HEK293 (cell line): ENCODE measurements at regions not wholly inside any gene's neighbourhood (a gene's known extent, or its start where the extent isn't known, plus 50 kb on each side); places are given as distances from the start of the nearest gene placed in this dataset.

Experiments
- CTCF ChIA-PET: fragments of 350-600 bp; formaldehyde crosslinking; extraction: SDS; loops from one replicate; lab custom pipeline; 2021; ENCODE audit warnings: antibody characterized with exemption; lab: Yijun Ruan, JAX
- POLR2A ChIA-PET: fragments of 300-600 bp; formaldehyde crosslinking; extraction: SDS; loops from one replicate; lab custom pipeline; 2020; ENCODE audit warnings: antibody characterized with exemption, inconsistent platforms; lab: Yijun Ruan, JAX
- H3K27ac ChIP-seq: fragments of 200-500 bp; sonication (Bioruptor generic); 2 replicates; pipeline ENCODE4 v1.5.1; 2014; ENCODE audit warnings: low read depth, low read length, control low read depth, inconsistent platforms; ENCODE audit errors: extremely low read depth
- H3K36me3 ChIP-seq, 2 experiments: fragments of 200-500 bp in 1 of 2; sonication (Bioruptor generic) in 1 of 2; 1 replicate in 1 of 2; 2 replicates in 1 of 2; pipeline ENCODE4 v1.5.1; 2014 to 2017; ENCODE audit warnings: inconsistent platforms in 2 of 2, low read length in 2 of 2; ENCODE audit not compliant: control insufficient read depth in 2 of 2, insufficient read depth in 1 of 2
- H3K4me1 ChIP-seq: fragments of 200-500 bp; sonication (Bioruptor generic); 2 replicates; pipeline ENCODE4 v1.5.1; 2014; ENCODE audit warnings: mild to moderate bottlenecking, low read length, inconsistent platforms; ENCODE audit not compliant: control insufficient read depth, insufficient read depth
- H3K4me3 ChIP-seq: 2 replicates; pipeline ENCODE4 v1.5.1; 2011; ENCODE audit warnings: low read depth, mild to moderate bottlenecking, control low read depth, low read length, moderate library complexity
- H3K9me3 ChIP-seq: fragments of 200-500 bp; sonication (Bioruptor generic); 2 replicates; pipeline ENCODE4 v1.5.1; 2014; ENCODE audit warnings: low read depth, low read length, inconsistent platforms; ENCODE audit not compliant: control insufficient read depth, insufficient read depth
- EGR2 ChIP-seq: fragments of 450-650 bp; formaldehyde crosslinking; IDR thresholded peaks from 2 replicates; pipeline ENCODE4 v1.5.1; 2016; ENCODE audit warnings: low read depth, missing biosample characterization, missing genetic modification characterization
- GLI2 ChIP-seq: fragments of 450-650 bp; formaldehyde crosslinking; IDR thresholded peaks from 2 replicates; pipeline ENCODE4; 2017; ENCODE audit warnings: missing biosample characterization, missing genetic modification characterization, low read depth, borderline replicate concordance
- MYNN ChIP-seq: fragments of 450-650 bp; formaldehyde crosslinking; IDR thresholded peaks from 2 replicates; pipeline ENCODE4 v1.5.1; 2016; ENCODE audit warnings: missing biosample characterization, missing genetic modification characterization, borderline replicate concordance
- OSR2 ChIP-seq: fragments of 450-650 bp; formaldehyde crosslinking; IDR thresholded peaks from 2 replicates; pipeline ENCODE4 v1.5.1; 2016; ENCODE audit warnings: missing biosample characterization, missing genetic modification characterization
- REST ChIP-seq: fragments of 450-650 bp; formaldehyde crosslinking; IDR thresholded peaks from 2 replicates; pipeline ENCODE4 v1.5.1; 2016; ENCODE audit warnings: missing biosample characterization, missing genetic modification characterization
- YY1 ChIP-seq: fragments of 450-650 bp; formaldehyde crosslinking; IDR thresholded peaks from 2 replicates; pipeline ENCODE4 v1.5.1; 2018; ENCODE audit warnings: missing biosample characterization, missing genetic modification characterization
- ZBTB7A ChIP-seq: fragments of 450-650 bp; formaldehyde crosslinking; IDR thresholded peaks from 2 replicates; pipeline ENCODE4 v1.5.1; 2016; ENCODE audit warnings: low read depth, missing biosample characterization, missing genetic modification characterization
- ZFP37 ChIP-seq: fragments of 450-650 bp; formaldehyde crosslinking; IDR thresholded peaks from 2 replicates; pipeline ENCODE4 v1.5.1; 2016; ENCODE audit warnings: missing biosample characterization, missing genetic modification characterization
- ZFP69B ChIP-seq: fragments of 450-650 bp; formaldehyde crosslinking; IDR thresholded peaks from 2 replicates; pipeline ENCODE4 v1.5.1; 2016; ENCODE audit warnings: missing biosample characterization, missing genetic modification characterization
- ZNF214 ChIP-seq: fragments of 450-650 bp; formaldehyde crosslinking; IDR thresholded peaks from 2 replicates; pipeline ENCODE4 v1.5.1; 2017; ENCODE audit warnings: missing biosample characterization, mild to moderate bottlenecking, missing genetic modification characterization, borderline replicate concordance
- ZNF280D ChIP-seq: fragments of 450-650 bp; formaldehyde crosslinking; IDR thresholded peaks from 2 replicates; pipeline ENCODE4 v1.5.1; 2016; ENCODE audit warnings: missing biosample characterization, missing genetic modification characterization
- ZNF354C ChIP-seq: fragments of 450-650 bp; formaldehyde crosslinking; IDR thresholded peaks from 2 replicates; pipeline ENCODE4 v1.5.1; 2016; ENCODE audit warnings: missing biosample characterization, missing genetic modification characterization, low read depth, borderline replicate concordance
- ZNF37A ChIP-seq: fragments of 450-650 bp; IDR thresholded peaks from 2 replicates; pipeline ENCODE4 v1.5.1; 2018; ENCODE audit warnings: missing biosample characterization, missing genetic modification characterization
- ZNF394 ChIP-seq: fragments of 450-650 bp; formaldehyde crosslinking; IDR thresholded peaks from 2 replicates; pipeline ENCODE4 v1.5.1; 2016; ENCODE audit warnings: missing biosample characterization, missing genetic modification characterization, mild to moderate bottlenecking, moderate library complexity, borderline replicate concordance
- ZNF404 ChIP-seq: fragments of 450-650 bp; formaldehyde crosslinking; IDR thresholded peaks from 2 replicates; pipeline ENCODE4 v1.5.1; 2017; ENCODE audit warnings: missing biosample characterization, missing genetic modification characterization
- ZNF416 ChIP-seq: fragments of 450-650 bp; formaldehyde crosslinking; IDR thresholded peaks from 2 replicates; pipeline ENCODE4 v1.5.1; 2016; ENCODE audit warnings: missing biosample characterization, missing genetic modification characterization
- ZNF449 ChIP-seq: fragments of 450-650 bp; formaldehyde crosslinking; IDR thresholded peaks from 2 replicates; pipeline ENCODE4 v1.5.1; 2017; ENCODE audit warnings: missing biosample characterization, mild to moderate bottlenecking, missing genetic modification characterization, moderate library complexity
- ZNF529 ChIP-seq: fragments of 450-650 bp; formaldehyde crosslinking; IDR thresholded peaks from 2 replicates; pipeline ENCODE4 v1.5.1; 2017; ENCODE audit warnings: missing genetic modification characterization, missing biosample characterization; ENCODE audit not compliant: insufficient replicate concordance
- ZNF544 ChIP-seq: fragments of 450-650 bp; formaldehyde crosslinking; IDR thresholded peaks from 2 replicates; pipeline ENCODE4 v1.5.0; 2017; ENCODE audit warnings: missing biosample characterization, missing genetic modification characterization
- ZNF548 ChIP-seq: fragments of 450-650 bp; formaldehyde crosslinking; IDR thresholded peaks from 2 replicates; pipeline ENCODE4 v1.5.1; 2016; ENCODE audit warnings: missing biosample characterization, missing genetic modification characterization
- ZNF600 ChIP-seq: fragments of 450-650 bp; formaldehyde crosslinking; IDR thresholded peaks from 2 replicates; pipeline ENCODE4 v1.5.1; 2016; ENCODE audit warnings: missing biosample characterization, missing genetic modification characterization
- ZNF629 ChIP-seq: fragments of 450-650 bp; formaldehyde crosslinking; IDR thresholded peaks from 2 replicates; pipeline ENCODE4 v1.5.1; 2017; ENCODE audit warnings: missing biosample characterization, missing genetic modification characterization
- ZNF639 ChIP-seq: fragments of 450-650 bp; formaldehyde crosslinking; IDR thresholded peaks from 2 replicates; pipeline ENCODE4 v1.5.1; 2016; ENCODE audit warnings: missing biosample characterization, missing genetic modification characterization
- ZSCAN16 ChIP-seq: fragments of 450-650 bp; formaldehyde crosslinking; IDR thresholded peaks from 2 replicates; pipeline ENCODE4 v1.5.1; 2016; ENCODE audit warnings: missing biosample characterization, missing genetic modification characterization

- Histone ChIP-seq H3K36me3 (no peaks in the 10 kb centered on the region), H3K9me3 (no peaks in the 10 kb centered on the region), H3K4me3 (no peak overlapping the region), H3K27ac (no peak overlapping the region), H3K4me1 (no peaks in the 10 kb centered on the region)
- ChIA-PET CTCF (no interaction called here), POLR2A (no interaction called here)
- no peak for TF ChIP-seq YY1
Observed at GRCh38 chr3:35291471-35292236, 347.7 kb upstream of the ARPP21 start.

- Histone ChIP-seq H3K27ac (no peak overlapping the region), H3K9me3 (no peaks in the 10 kb centered on the region), H3K4me1 (no peaks in the 10 kb centered on the region), H3K4me3 (no peak overlapping the region), H3K36me3 (no peaks in the 10 kb centered on the region)
- POLR2A ChIA-PET, result no interaction called here
- TF ChIP-seq MYNN (tag by site-specific recombination) (no peak), ZNF449 (tag by site-specific recombination) (no peak), ZNF404 (tag by site-specific recombination) (no peak), ZNF354C (no peak), REST (no peak), GLI2 (tag by site-specific recombination) (no peak), ZNF548 (no peak), ZNF416 (tag by site-specific recombination) (no peak), ZNF544 (tag by site-specific recombination) (no peak), ZNF639 (tag by site-specific recombination) (no peak), ZSCAN16 (no peak), ZNF394 (tag by site-specific recombination) (no peak), EGR2 (tag by site-specific recombination) (no peak), ZNF629 (no peak), ZFP69B (no peak)
- CTCF ChIA-PET, result no interaction called here
Observed at GRCh38 chr3:35292568-35292967, 346.8 kb upstream of the ARPP21 start.

- no peak overlapping the region for H3K4me3 ChIP-seq
- CTCF ChIA-PET, result no interaction called here
- POLR2A ChIA-PET, result no interaction called here
- TF ChIP-seq ZNF37A (tag by site-specific recombination) (no peak), ZNF529 (tag by site-specific recombination) (no peak), ZNF600 (tag by site-specific recombination) (no peak), OSR2 (tag by site-specific recombination) (no peak), ZNF280D (tag by site-specific recombination) (no peak), ZFP37 (tag by site-specific recombination) (no peak), ZNF214 (no peak), ZBTB7A (no peak)
Observed at GRCh38 chr3:35295906-35296305, 343.4 kb upstream of the ARPP21 start.

More at GRCh38 chr3:35295906-35296305, 343.4 kb upstream of the ARPP21 start:
- H3K36me3 ChIP-seq, result no peaks in the 10 kb centered on the region
- no peaks in the 10 kb centered on the region for H3K4me1 ChIP-seq
- H3K27ac ChIP-seq, result no peak overlapping the region
- no peaks in the 10 kb centered on the region for H3K9me3 ChIP-seq
